ENCODE measurements at regions not wholly inside any gene's neighbourhood (a gene's known extent, or its start where the extent isn't known, plus 50 kb on each side); places are given as distances from the start of the nearest gene placed in this dataset.

DNA sequence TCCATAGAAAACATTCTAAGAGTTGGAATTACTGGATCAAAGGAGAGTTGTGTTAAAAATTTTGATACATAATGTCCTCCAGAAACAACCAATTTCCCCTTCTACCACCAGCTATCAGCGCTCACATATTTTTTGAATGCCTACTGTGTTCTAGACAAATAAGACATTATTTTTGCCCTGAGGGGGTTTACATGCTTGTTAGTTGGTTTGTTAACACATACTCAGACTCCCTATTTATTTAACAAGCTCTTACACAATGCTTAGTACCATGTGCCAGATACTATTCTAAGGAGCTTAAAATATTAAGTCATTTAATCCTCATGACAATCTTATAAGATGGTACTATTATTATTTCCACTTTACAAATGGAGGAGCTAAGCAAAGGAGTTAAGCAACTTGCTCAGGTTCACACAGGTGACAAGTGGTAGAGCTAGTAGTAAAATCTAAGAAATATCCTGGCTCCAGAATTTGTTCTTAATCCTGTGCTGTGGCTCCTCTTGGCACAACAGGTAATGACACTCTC lies 194.2 kb downstream of the UTP18 start:
- TF ChIP-seq CTCF (IDR thresholded peaks at IDR 0.05) = no peak
- no peaks in the 10 kb centered on the region for H3K4me1 ChIP-seq (ENCODE audit: control insufficient read depth in 1 of 2, insufficient read depth in 1 of 2, low read depth in 1 of 2, low read length in 1 of 2)
- H3K4me3 ChIP-seq (ENCODE audit: low read depth in 1 of 2, low read length in 1 of 2) = no peak overlapping the region
- H3K36me3 ChIP-seq = no peaks in the 10 kb centered on the region
- H3K27ac ChIP-seq = no peak overlapping the region
- H3K27me3 ChIP-seq = no peaks in the 10 kb centered on the region
- no peaks in the 10 kb centered on the region for H3K9me3 ChIP-seq

- H3K27ac ChIP-seq = no peak overlapping the region
- H3K4me1 ChIP-seq (ENCODE audit: control insufficient read depth in 1 of 2, insufficient read depth in 1 of 2, low read depth in 1 of 2, low read length in 1 of 2) = no peaks in the 10 kb centered on the region
- H3K9me3 ChIP-seq = no peaks in the 10 kb centered on the region
- TF ChIP-seq CTCF (IDR thresholded peaks at IDR 0.05) = no peak
- no peaks in the 10 kb centered on the region for H3K27me3 ChIP-seq
- no peak overlapping the region for H3K4me3 ChIP-seq (ENCODE audit: low read depth in 1 of 2, low read length in 1 of 2)
- H3K36me3 ChIP-seq = no peaks in the 10 kb centered on the region
Observed at GRCh38 chr17:51455211-51455610, 194.9 kb downstream of the UTP18 start.

GRCh38 chr17:51455931-51456330 lies 195.6 kb downstream of the UTP18 start:
- H3K9me3 ChIP-seq = no peaks in the 10 kb centered on the region
- H3K27me3 ChIP-seq = no peaks in the 10 kb centered on the region
- H3K4me1 ChIP-seq (ENCODE audit: control insufficient read depth in 1 of 2, insufficient read depth in 1 of 2, low read depth in 1 of 2, low read length in 1 of 2) = no peaks in the 10 kb centered on the region
- H3K27ac ChIP-seq = no peak overlapping the region
- no peaks in the 10 kb centered on the region for H3K36me3 ChIP-seq
- TF ChIP-seq CTCF (IDR thresholded peaks at IDR 0.05) = no peak
- no peak overlapping the region for H3K4me3 ChIP-seq (ENCODE audit: low read depth in 1 of 2, low read length in 1 of 2)

- Histone ChIP-seq H3K27me3 (no peaks in the 10 kb centered on the region), H3K4me1 (ENCODE audit: control insufficient read depth in 1 of 2, insufficient read depth in 1 of 2, low read depth in 1 of 2, low read length in 1 of 2) (no peaks in the 10 kb centered on the region), H3K36me3 (no peaks in the 10 kb centered on the region), H3K4me3 (ENCODE audit: low read depth in 1 of 2, low read length in 1 of 2) (no peak overlapping the region), H3K9me3 (no peaks in the 10 kb centered on the region), H3K27ac (no peak overlapping the region)
- no peak for TF ChIP-seq CTCF (IDR thresholded peaks at IDR 0.05)
Observed at GRCh38 chr17:51456942-51457341, 196.6 kb downstream of the UTP18 start.

- Histone ChIP-seq H3K27ac (no peak overlapping the region), H3K27me3 (peaks cover 7% of the 10 kb centered on the region), H3K4me3 (ENCODE audit: low read depth in 1 of 2, low read length in 1 of 2) (no peak overlapping the region), H3K4me1 (ENCODE audit: control insufficient read depth in 1 of 2, insufficient read depth in 1 of 2, low read depth in 1 of 2, low read length in 1 of 2) (no peaks in the 10 kb centered on the region), H3K9me3 (no peaks in the 10 kb centered on the region), H3K36me3 (no peaks in the 10 kb centered on the region)
- peak; percentile 16 for TF ChIP-seq CTCF (IDR thresholded peaks at IDR 0.05)
Observed at GRCh38 chr17:51461578-51462004, 201.2 kb downstream of the UTP18 start.

DNA sequence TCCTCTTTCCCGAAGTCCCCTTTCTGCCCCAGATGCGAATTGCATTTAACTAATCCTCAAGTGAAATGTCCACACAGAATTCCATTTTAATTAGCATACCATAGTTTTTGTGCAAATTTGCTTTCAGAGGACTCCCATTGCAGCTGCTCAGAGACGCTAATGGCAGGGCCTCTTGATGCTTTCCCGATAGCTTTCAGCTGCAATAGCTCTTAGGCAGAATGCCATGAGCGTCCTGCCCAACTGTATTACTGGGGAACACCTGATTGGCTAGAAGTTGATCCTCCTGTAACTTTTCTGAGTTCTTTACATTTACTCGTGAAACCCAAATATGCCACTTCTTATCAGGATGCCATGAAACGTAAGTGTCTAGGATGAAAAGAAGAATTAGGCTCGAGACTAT lies 203.0 kb downstream of the UTP18 start:
- Histone ChIP-seq H3K27me3 (peaks cover 12% of the 10 kb centered on the region), H3K27ac (no peak overlapping the region), H3K4me1 (ENCODE audit: control insufficient read depth in 1 of 2, insufficient read depth in 1 of 2, low read depth in 1 of 2, low read length in 1 of 2) (no peaks in the 10 kb centered on the region), H3K4me3 (ENCODE audit: low read depth in 1 of 2, low read length in 1 of 2) (no peak overlapping the region), H3K9me3 (no peaks in the 10 kb centered on the region), H3K36me3 (no peaks in the 10 kb centered on the region)
- no peak for TF ChIP-seq CTCF (IDR thresholded peaks at IDR 0.05)
